ENCODE measurements at regions not wholly inside any gene's neighbourhood (a gene's known extent, or its start where the extent isn't known, plus 50 kb on each side); places are given as distances from the start of the nearest gene placed in this dataset.

- TF ChIP-seq CTCF (IDR thresholded peaks at IDR 0.05; ENCODE audit: poor library complexity, severe bottlenecking) (no peak), EZH2 (IDR thresholded peaks at IDR 0.05; ENCODE audit: borderline replicate concordance, insufficient read depth, low read length, poor library complexity, severe bottlenecking) (no peak), POLR2AphosphoS5 (IDR thresholded peaks at IDR 0.05) (no peak), REST (IDR thresholded peaks at IDR 0.05; ENCODE audit: borderline replicate concordance) (no peak), EP300 (conservative IDR thresholded peaks at IDR 0.05; ENCODE audit: poor library complexity, severe bottlenecking) (no peak), SMC3 (conservative IDR thresholded peaks at IDR 0.05; ENCODE audit: poor library complexity) (no peak), MXI1 (conservative IDR thresholded peaks at IDR 0.05; ENCODE audit: poor library complexity, severe bottlenecking) (no peak), TAF1 (IDR thresholded peaks at IDR 0.05; ENCODE audit: low read depth) (no peak)
Observed at GRCh38 chr5:74360535-74361210, 279.9 kb downstream of the ENC1 start.
